HG03280 (cell line): ENCODE measurements at regions not wholly inside any gene's neighbourhood (a gene's known extent, or its start where the extent isn't known, plus 50 kb on each side); places are given as distances from the start of the nearest gene placed in this dataset.
"Not testable (repeated sequence)": the region's sequence is repeated elsewhere in the genome, so short reads cannot be mapped to it uniquely, and the experiment has no call there.

Experiments
- ATAC-seq: cut with Tn5 transposase; IDR thresholded peaks from one replicate; pipeline ENCODE4 v1.9.1; 2021; ENCODE audit warnings: mild to moderate bottlenecking, moderate library complexity; ENCODE audit not compliant: unreplicated experiment

- no peak for ATAC-seq
These were observed 146.2 kb upstream of the KLF6 start for GRCh38 chr10:3931224-3931623.

- no peak for ATAC-seq
These were observed 143.6 kb upstream of the KLF6 start for GRCh38 chr10:3928569-3928968.

- ATAC-seq: no peak
These were observed 143.1 kb upstream of the KLF6 start for GRCh38 chr10:3928078-3928477.

GRCh38 chr10:3926675-3927525 is 141.9 kb upstream of the KLF6 start:
- ATAC-seq: no peak

- ATAC-seq: no peak
These were observed 141.2 kb upstream of the KLF6 start for GRCh38 chr10:3926258-3926657.

- ATAC-seq: no peak
These were observed 140.2 kb upstream of the KLF6 start for GRCh38 chr10:3925184-3925583.

GRCh38 chr10:3924344-3924743 is 139.3 kb upstream of the KLF6 start:
- ATAC-seq: no peak

- no peak for ATAC-seq
These were observed 138.0 kb upstream of the KLF6 start for GRCh38 chr10:3923033-3923432.

- ATAC-seq: no peak
These were observed 134.8 kb upstream of the KLF6 start for GRCh38 chr10:3919709-3920308.

GRCh38 chr10:3917392-3917791 is 132.4 kb upstream of the KLF6 start:
- ATAC-seq: not testable (repeated sequence)

GRCh38 chr10:3914733-3915132 is 129.7 kb upstream of the KLF6 start:
- no peak for ATAC-seq

- no peak for ATAC-seq
These were observed 126.9 kb upstream of the KLF6 start for GRCh38 chr10:3911713-3912442.

GRCh38 chr10:3911241-3911640 is 126.2 kb upstream of the KLF6 start:
- ATAC-seq: no peak

- ATAC-seq: no peak
These were observed 124.3 kb upstream of the KLF6 start for GRCh38 chr10:3909339-3909738.

GRCh38 chr10:3908183-3908582 is 123.2 kb upstream of the KLF6 start:
- ATAC-seq: no peak

GRCh38 chr10:3907514-3907913 is 122.5 kb upstream of the KLF6 start:
- no peak for ATAC-seq

GRCh38 chr10:3906511-3907111 is 121.6 kb upstream of the KLF6 start:
- no peak for ATAC-seq

GRCh38 chr10:3904419-3904960 is 119.5 kb upstream of the KLF6 start:
- ATAC-seq: no peak

GRCh38 chr10:3902809-3903410 is 117.9 kb upstream of the KLF6 start:
- peak; percentile 6 for ATAC-seq

- ATAC-seq: peak; percentile 87
These were observed 117.2 kb upstream of the KLF6 start for GRCh38 chr10:3902054-3902808.
